Stimulated activated naive CD4-positive, alpha-beta T cell treated with Interleukin-2 at 50 U/mL for 16 hours (primary cell): ENCODE measurements at regions not wholly inside any gene's neighbourhood (a gene's known extent, or its start where the extent isn't known, plus 50 kb on each side); places are given as distances from the start of the nearest gene placed in this dataset.
"Not testable (repeated sequence)": the region's sequence is repeated elsewhere in the genome, so short reads cannot be mapped to it uniquely, and the experiment has no call there.

Source experiments
- DNase-seq: peaks from one replicate; lab custom pipeline; 2025; lab: John Stamatoyannopoulos, UW

DNA sequence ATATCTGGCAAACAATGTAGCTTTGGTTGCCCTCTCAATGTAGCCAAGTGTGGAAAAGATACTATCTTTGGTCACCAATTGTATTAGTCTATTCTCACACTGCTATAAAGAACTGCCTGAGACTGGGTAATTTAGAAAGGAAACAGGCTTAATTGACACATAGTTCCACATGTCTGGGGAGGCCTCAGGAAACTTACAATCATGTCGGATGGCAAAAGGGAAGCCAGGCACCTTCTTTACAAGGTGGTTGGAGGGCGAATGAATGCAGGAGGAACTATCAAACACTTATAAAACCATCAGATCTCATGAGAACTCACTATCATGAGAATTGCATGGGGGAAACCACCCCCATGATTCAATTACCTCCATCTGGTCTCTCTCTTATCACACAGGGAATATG lies 133.1 kb upstream of the TBCA start:
- no peak for DNase-seq

- DNase-seq: no peak
These were observed 132.6 kb upstream of the TBCA start for GRCh38 chr5:77908787-77909186.

DNA sequence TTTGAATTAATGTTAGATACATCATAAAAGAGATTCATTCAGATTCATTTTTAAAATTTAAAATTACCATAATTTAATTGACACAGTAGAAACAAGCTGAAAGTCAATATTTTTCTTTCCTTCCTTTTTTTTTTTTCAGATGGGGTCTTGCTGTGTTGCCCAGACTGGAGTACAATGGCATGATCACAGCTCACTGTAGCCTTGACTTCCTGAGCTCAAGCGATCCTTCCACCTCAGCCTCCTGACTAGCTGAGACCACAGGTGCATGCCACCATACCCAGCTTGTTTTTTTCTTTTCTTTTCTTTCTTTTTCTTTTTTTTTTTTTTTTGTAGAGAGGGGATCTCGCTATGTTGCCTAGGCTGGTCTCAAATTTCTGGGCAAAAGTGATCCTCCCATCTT lies 131.6 kb upstream of the TBCA start:
- DNase-seq: no peak

DNA sequence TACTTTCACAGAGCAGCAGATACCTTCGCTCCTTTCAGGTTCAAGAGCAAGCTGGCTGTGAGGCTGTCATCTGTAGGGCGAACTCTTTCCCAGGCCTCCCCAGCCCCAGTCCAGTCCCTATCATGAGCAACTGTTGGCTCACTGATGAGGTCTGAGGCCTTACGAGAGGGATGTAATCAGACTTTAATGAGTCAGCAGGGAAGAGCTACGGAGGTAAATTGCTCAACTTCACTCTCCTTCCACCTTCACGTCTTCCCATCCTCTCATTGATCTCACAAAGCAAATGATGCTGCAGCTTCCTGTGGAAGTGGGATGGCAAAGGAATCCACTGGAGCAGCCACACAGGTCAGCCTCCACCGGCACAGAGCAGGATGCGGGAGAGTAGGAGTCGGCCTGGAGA lies 130.7 kb upstream of the TBCA start:
- no peak for DNase-seq

GRCh38 chr5:77904362-77904761 lies 128.2 kb upstream of the TBCA start:
- no peak for DNase-seq

DNA sequence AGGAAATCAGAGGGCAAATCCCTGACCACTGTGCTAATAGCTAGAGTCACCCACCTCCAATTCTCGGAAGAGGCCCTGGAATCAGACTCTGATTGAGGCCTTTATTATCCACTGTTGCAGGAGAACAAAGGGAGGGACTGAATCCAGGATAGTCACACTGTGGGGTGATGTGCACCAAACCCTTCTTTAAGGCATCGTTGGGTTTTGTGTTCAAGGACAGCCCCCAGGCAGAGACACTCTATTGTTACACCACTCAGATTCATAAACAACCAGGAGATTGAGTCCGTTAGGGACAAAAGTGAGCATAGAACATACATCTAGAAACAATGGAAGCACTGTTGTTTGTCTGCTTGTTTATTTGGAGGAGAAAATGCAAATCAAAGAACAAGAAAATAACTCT lies 124.6 kb upstream of the TBCA start:
- no peak for DNase-seq

DNA sequence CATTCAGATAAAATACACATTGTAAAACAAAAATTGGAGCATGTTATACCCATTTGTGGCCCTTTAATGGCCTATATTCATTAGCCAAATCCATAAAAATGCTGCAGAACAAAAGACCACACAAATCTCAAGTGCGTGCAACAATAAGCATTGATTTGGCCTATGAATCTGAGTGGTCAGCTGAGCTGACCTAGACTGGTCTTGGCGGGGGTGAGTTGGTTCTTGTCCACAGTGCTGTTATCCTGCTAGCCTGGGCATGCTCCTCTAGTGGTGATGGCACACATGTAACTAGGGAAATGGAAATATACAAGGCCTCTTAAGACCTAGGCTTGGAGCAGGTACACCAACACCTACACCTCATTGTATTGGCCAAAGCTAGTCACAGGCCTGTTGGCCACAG lies 122.2 kb upstream of the TBCA start:
- no peak for DNase-seq

- DNase-seq: no peak
These were observed 120.2 kb upstream of the TBCA start for GRCh38 chr5:77896338-77896737.

DNA sequence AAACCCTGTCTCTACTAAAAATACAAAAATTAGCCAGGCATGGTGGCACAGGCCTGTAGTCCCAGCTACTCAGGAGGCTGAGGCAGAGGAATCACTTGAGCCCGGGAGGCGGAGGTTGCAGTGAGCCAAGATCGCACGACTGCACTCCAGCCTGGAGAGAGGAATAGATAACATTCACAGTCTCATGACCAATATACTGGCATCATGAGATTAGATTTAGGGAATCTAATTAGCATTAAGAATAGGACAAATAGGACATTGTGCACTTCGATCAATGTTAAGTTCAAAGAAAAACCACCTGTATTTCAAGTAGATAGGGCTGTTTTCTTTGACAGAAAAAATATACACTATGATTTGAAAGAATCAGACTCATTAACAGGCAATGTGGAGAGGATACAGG lies 118.0 kb upstream of the TBCA start:
- not testable (repeated sequence) for DNase-seq

GRCh38 chr5:77893225-77893860 lies 117.2 kb upstream of the TBCA start:
- no peak for DNase-seq

DNA sequence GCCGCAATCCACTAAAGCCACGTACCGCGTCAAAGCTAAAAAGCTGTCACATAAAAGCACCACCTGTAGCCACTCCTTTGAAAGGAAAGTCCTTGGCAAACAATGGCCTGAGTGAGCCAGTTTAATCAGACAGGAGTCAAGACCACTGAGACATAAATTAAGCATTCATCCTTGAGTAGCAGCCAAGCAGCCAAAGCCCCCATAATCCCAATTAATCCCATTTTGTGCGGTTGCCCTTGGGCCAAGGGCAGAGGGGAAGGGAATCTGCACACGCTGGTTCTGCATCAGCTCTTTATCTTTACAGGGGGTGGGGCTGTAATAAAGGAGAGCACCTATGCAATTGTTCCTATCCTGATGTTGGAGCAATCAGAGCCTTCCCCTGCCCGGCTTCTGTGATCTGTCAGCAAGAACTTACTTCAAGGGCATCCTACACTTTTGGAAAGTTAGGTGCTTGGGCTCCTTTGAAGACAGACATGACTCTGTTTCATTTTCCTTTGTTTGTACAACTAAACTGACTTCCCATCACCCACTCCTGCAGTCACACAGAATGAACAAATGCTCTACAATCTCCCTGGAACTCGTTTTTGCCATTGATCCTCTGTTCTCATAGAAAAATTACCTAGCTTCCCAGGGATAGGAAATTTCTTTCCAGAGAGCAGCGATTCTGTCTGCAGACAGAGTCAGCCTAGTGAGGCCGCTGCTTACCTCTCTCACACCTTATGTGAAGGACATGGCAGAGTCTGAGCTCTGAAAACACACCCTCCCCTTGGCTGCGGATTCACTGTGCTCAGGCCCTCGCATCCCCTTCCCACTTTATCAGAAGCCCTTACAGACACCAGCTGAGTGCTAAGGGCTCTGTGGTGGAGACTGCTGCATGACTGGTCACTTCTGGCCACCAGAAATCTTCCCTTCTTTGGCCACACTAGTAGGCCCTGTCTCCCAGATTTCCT lies 116.2 kb upstream of the TBCA start:
- DNase-seq: no peak

- DNase-seq: no peak
These were observed 109.4 kb upstream of the TBCA start for GRCh38 chr5:77885519-77885918.

- no peak for DNase-seq
These were observed 106.6 kb upstream of the TBCA start for GRCh38 chr5:77882670-77883257.

DNA sequence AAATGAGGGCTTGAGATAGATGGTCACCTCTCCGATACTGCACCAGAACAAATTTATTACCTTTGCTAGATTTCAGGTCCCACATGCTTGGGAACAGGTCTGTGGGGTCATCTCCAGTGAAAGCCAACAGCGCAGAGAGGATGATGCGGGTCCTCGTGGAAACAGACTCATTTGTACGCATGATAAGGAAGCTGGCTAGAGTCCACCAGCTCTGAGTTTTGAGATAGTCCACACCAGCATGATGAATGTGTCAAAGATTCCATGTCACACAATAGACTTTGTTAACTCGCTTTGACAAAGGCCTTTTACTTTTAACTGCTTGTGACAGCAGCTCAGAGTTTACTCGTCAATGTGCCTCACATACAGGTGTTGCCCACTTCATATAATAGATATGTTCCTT lies 105.4 kb upstream of the TBCA start:
- DNase-seq: no peak

- DNase-seq: no peak
These were observed 101.6 kb upstream of the TBCA start for GRCh38 chr5:77877516-77878355.

- no peak for DNase-seq
These were observed 100.8 kb upstream of the TBCA start for GRCh38 chr5:77876862-77877502.

DNA sequence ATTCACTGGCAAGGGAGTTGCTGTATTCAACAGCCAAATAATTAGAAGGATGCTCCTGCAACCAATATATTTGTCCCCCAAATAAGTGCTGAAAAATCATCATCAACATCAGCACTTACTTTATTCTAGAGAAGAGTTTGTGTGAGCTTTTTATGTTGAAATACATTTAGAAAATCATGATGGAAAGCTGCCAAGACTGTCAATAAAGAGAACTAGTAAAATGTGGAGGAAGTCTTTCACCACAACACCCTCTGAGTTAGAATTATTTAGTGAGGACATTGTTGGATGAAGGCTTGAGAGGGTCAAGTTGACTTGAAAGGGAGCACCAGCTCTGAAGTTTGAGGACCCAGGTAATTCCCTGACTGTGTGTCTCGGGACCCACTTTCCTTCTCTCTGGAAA lies 100.2 kb upstream of the TBCA start:
- no peak for DNase-seq

- no peak for DNase-seq
These were observed 98.6 kb upstream of the TBCA start for GRCh38 chr5:77874691-77875090.

DNA sequence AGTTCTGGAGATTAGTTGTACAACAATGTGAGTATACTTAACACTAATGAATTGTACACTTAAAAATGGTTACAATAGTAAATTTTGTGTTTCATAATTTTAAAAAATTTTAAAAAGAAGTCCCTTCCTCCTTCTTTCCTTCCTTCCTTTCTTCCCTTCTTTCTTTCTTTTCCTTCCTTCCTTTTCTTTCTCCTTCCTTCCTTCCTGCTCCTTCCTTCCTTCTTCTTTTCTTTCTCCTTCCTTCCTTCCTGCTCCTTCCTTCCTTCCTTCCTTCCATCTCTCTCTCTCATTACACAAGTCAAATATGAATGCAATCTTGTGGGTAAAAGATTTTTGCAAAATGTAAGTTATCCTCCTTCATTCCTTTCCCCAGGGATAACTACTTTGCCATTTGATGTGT lies 97.1 kb upstream of the TBCA start:
- DNase-seq: no peak

DNA sequence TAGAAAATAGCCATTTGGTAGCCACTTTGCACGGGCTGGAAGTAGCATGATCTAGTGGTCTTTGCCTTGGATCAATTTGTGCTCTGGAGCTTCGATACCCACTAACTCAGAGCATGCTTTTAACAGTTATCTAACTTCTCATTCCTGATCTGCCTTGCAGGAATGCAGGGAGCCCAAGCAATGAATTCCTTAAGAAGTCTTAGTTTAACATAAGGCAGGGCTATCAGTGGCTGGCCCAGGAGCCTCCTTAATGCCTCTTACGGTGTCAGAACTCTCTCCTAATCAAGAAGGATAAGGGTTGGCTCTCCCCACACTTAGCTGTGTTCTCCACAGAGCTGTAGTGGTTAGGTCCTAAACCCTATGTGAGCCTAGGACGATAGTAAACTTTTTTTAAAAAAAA lies 95.8 kb upstream of the TBCA start:
- no peak for DNase-seq

DNA sequence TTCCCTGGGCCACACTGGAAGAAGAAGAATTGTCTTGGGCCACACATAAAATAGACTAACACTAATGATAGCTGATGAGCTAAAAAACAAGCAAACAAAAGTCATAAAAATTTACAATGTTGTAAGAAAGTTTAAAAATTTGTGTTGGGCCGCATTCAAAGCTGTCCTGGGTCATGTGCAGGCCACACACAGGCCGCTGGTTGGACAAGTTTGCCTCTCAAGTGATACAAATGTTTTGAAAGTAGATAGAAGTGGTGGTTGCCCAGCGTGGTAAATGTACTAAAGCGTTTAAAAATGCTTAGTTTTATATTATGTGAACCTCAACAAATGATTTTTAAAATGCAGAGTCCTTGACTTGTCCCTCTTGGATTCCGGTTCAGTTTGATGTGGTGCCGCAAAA lies 94.9 kb upstream of the TBCA start:
- no peak for DNase-seq
